ENCODE measurements at regions not wholly inside any gene's neighbourhood (a gene's known extent, or its start where the extent isn't known, plus 50 kb on each side); places are given as distances from the start of the nearest gene placed in this dataset.

DNA sequence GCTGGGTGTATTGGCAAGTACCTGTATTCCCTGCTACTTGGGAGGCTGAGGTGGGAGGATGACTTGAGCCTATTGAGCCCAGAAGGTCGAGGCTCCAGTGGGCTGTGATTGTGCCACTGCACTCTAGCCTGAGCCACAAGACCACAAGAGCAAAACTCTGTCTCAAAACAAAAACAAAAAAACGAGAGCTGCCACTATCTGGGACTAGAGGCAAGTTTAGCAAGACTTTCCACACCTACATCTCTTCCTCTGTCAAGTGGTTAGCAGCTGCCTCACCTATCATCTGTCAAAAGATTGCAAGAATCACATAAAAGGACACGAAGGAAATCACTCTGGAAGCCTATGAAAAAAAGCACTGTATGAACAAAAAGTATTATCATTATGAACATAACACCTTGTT lies 55.2 kb upstream of the RIOK3 start:
- no peaks in the 10 kb centered on the region for H3K36me3 ChIP-seq
- no peak for DNase-seq
- H3K4me3 ChIP-seq: no peak overlapping the region
- intact Hi-C loops (cut with DNase I): no loop called here
- WGBS, 2 donors: 63 to 75% methylated on average over 3 of the region's 3 CpGs
- H3K27me3 ChIP-seq: no peaks in the 10 kb centered on the region
- TF ChIP-seq, protein P1, sequence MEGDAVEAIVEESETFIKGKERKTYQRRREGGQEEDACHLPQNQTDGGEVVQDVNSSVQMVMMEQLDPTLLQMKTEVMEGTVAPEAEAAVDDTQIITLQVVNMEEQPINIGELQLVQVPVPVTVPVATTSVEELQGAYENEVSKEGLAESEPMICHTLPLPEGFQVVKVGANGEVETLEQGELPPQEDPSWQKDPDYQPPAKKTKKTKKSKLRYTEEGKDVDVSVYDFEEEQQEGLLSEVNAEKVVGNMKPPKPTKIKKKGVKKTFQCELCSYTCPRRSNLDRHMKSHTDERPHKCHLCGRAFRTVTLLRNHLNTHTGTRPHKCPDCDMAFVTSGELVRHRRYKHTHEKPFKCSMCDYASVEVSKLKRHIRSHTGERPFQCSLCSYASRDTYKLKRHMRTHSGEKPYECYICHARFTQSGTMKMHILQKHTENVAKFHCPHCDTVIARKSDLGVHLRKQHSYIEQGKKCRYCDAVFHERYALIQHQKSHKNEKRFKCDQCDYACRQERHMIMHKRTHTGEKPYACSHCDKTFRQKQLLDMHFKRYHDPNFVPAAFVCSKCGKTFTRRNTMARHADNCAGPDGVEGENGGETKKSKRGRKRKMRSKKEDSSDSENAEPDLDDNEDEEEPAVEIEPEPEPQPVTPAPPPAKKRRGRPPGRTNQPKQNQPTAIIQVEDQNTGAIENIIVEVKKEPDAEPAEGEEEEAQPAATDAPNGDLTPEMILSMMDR (IDR thresholded peaks at IDR 0.05): no peak
- TF ChIP-seq POLR2A (IDR thresholded peaks at IDR 0.05): no peak
- H3K9me3 ChIP-seq: no peaks in the 10 kb centered on the region
- no peak overlapping the region for H3K27ac ChIP-seq
- H3K4me1 ChIP-seq: no peaks in the 10 kb centered on the region

- Histone ChIP-seq H3K36me3 (no peaks in the 10 kb centered on the region), H3K27ac (no peak overlapping the region), H3K9me3 (no peaks in the 10 kb centered on the region), H3K4me1 (no peaks in the 10 kb centered on the region), H3K27me3 (no peaks in the 10 kb centered on the region), H3K4me3 (no peak overlapping the region)
- DNase-seq: no peak
- 70 to 77% methylated on average over 4 of the region's 4 CpGs for WGBS, 2 donors
- intact Hi-C loops (cut with DNase I): no loop called here
- TF ChIP-seq, protein P1 (IDR thresholded peaks at IDR 0.05): no peak
- no peak for TF ChIP-seq POLR2A (IDR thresholded peaks at IDR 0.05)
These were observed 54.7 kb upstream of the RIOK3 start for GRCh38 chr18:23398401-23398800.

DNA sequence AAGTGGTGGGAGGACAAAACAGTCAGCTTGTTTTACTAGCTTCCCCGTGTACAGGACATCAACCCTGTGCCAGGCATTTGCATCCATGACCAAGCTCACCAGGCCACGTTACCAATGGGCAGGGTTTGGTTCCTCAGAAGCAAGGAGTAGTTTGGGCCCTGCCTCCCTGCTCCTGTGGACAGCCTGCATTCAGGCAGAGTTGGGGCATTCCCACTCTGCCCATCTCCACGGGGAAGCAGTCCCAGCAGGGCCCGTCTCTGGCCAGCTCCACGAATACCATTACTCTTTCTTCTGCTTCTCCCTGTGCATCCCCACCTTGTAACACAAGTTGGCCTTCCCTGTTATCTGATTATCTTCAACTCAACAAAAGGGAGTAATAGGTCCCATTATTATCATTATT lies 54.0 kb upstream of the RIOK3 start:
- Histone ChIP-seq H3K27me3 (no peaks in the 10 kb centered on the region), H3K4me1 (no peaks in the 10 kb centered on the region), H3K36me3 (no peaks in the 10 kb centered on the region), H3K27ac (no peak overlapping the region), H3K9me3 (no peaks in the 10 kb centered on the region), H3K4me3 (no peak overlapping the region)
- DNase-seq: no peak
- intact Hi-C loops (cut with DNase I): no loop called here
- WGBS, 2 donors: 86% methylated on average over 5 of the region's 5 CpGs
- TF ChIP-seq, protein P1 (IDR thresholded peaks at IDR 0.05): no peak
- no peak for TF ChIP-seq POLR2A (IDR thresholded peaks at IDR 0.05)

GRCh38 chr18:23400918-23401317 lies 52.2 kb upstream of the RIOK3 start:
- H3K4me1 ChIP-seq: peaks cover 0 to 2% (median 0%) of the 10 kb centered on the region in 3 donors
- intact Hi-C loops (cut with DNase I): no loop called here
- TF ChIP-seq, protein P1 (IDR thresholded peaks at IDR 0.05): no peak
- TF ChIP-seq POLR2A (IDR thresholded peaks at IDR 0.05): no peak
- no peak for DNase-seq
- 88 to 93% methylated on average over 3 of the region's 3 CpGs for WGBS, 2 donors
- no peak overlapping the region for H3K4me3 ChIP-seq
- H3K9me3 ChIP-seq: no peaks in the 10 kb centered on the region
- H3K36me3 ChIP-seq: no peaks in the 10 kb centered on the region
- no peak overlapping the region for H3K27ac ChIP-seq
- H3K27me3 ChIP-seq: no peaks in the 10 kb centered on the region

- peaks cover 0 to 9% (median 0%) of the 10 kb centered on the region in 3 donors for H3K4me1 ChIP-seq
- H3K36me3 ChIP-seq: no peaks in the 10 kb centered on the region
- TF ChIP-seq, protein P1 (IDR thresholded peaks at IDR 0.05): no peak
- TF ChIP-seq POLR2A (IDR thresholded peaks at IDR 0.05): no peak
- no peak for DNase-seq
- 80 to 83% methylated on average over 9 of the region's 10 CpGs for WGBS, 2 donors
- no peak overlapping the region for H3K4me3 ChIP-seq
- no peak overlapping the region for H3K27ac ChIP-seq
- no peaks in the 10 kb centered on the region for H3K27me3 ChIP-seq
- H3K9me3 ChIP-seq: no peaks in the 10 kb centered on the region
- intact Hi-C loops (cut with DNase I): no loop called here
These were observed 51.4 kb upstream of the RIOK3 start for GRCh38 chr18:23401400-23402347.
